Adrenal gland (tissue), 9 donors: ENCODE measurements at regions not wholly inside any gene's neighbourhood (a gene's known extent, or its start where the extent isn't known, plus 50 kb on each side); places are given as distances from the start of the nearest gene placed in this dataset.
"Not testable (repeated sequence)": the region's sequence is repeated elsewhere in the genome, so short reads cannot be mapped to it uniquely, and the experiment has no call there.

Experiments used
- DNase-seq, 7 donors: peaks; one replicate each; pipeline ENCODE4 v3.0.0-alpha.2; 2019 to 2020
- H3K27ac ChIP-seq, 5 donors: fragments of 200-600 bp; sonication (generic) in 4 of 5; 1 replicate in 3 of 5; 2 replicates in 2 of 5; pipeline versions ENCODE4 v1.5.1 to v1.8.0; 2016 to 2020; ENCODE audit warnings: mild to moderate bottlenecking in 1 of 5
- H3K27me3 ChIP-seq: fragments of 200-600 bp; 2 replicates; pipeline ENCODE4 v1.8.0; 2021
- H3K36me3 ChIP-seq, 2 donors: fragments of 200-600 bp; replicated peaks in 1 of 2; 1 replicate in 1 of 2; 2 replicates in 1 of 2; pipeline versions ENCODE4 v1.5.1 to v1.8.0; 2018 to 2022
- H3K4me1 ChIP-seq, 2 donors: fragments of 200-600 bp; replicated peaks in 1 of 2; 1 replicate in 1 of 2; 2 replicates in 1 of 2; pipeline versions ENCODE4 v1.5.1 to v1.8.0; 2018 to 2021
- H3K4me3 ChIP-seq, 4 donors: fragments of 200-600 bp; sonication (generic) in 3 of 4; one replicate each; pipeline ENCODE4 v1.5.1; 2016 to 2018
- H3K9me3 ChIP-seq, 3 donors: fragments of 200-600 bp; sonication (generic) in 1 of 3; replicated peaks in 1 of 3; 1 replicate in 2 of 3; 2 replicates in 1 of 3; pipeline versions ENCODE4 v1.5.1 to v1.8.0; 2016 to 2021
- CTCF ChIP-seq, 6 experiments: fragments of 450-650 bp in 4 of 6; fragments of 200-600 bp in 2 of 6; sonication (generic) in 1 of 6; IDR thresholded peaks; 1 replicate in 5 of 6; 2 replicates in 1 of 6; pipeline versions ENCODE4 v1.5.1 to v1.8.0; 2016 to 2021; ENCODE audit warnings: antibody characterized with exemption in 6 of 6, mild to moderate bottlenecking in 2 of 6, moderate library complexity in 1 of 6
- POLR2A ChIP-seq, 2 donors: fragments of 450-650 bp; IDR thresholded peaks; one replicate each; pipeline ENCODE4 v1.6.1; 2017; ENCODE audit warnings: antibody characterized with exemption in 2 of 2, mild to moderate bottlenecking in 2 of 2, moderate library complexity in 1 of 2
- WGBS, 4 donors: extraction: QIAGEN DNeasy Blood & Tissue Kit in 2 of 4; methylation state at CpG; one replicate each; pipeline versions ENCODE4 v1.1.5 to v1.1.7; 2013 to 2017; 5-methylcytosine and 5-hydroxymethylcytosine counted together
- intact Hi-C, 2 donors: fragments of 100-400 bp; cut with DNase I; formaldehyde crosslinking; loops; one replicate each; pipeline versions ENCODE4 v1.14.1 to v1.15.0; 2022 to 2023
- donor health status: healthy with polysubstance abuse.
- donor health status: Bipolar disorder and iron deficiency.
- donor health status: DM: yes; HTN: yes; CAD: no.
- donor health status: DM: no; HTN: no; CAD: no.
- donor health status: DM: no; HTN: no; CAD: no.

- no peak for DNase-seq
- H3K27ac ChIP-seq, result no peak overlapping the region
- no peaks in the 10 kb centered on the region for H3K4me1 ChIP-seq
- intact Hi-C loops, result no loop called here
- H3K9me3 ChIP-seq, result no peaks in the 10 kb centered on the region
- 65 to 73% (median 70%) methylated on average over 7 of the region's 7 CpGs for WGBS, 4 donors
- TF ChIP-seq POLR2A (IDR thresholded peaks at IDR 0.05) (no peak), CTCF (IDR thresholded peaks at IDR 0.05) (no peak)
- H3K36me3 ChIP-seq, result no peaks in the 10 kb centered on the region
- H3K27me3 ChIP-seq, result no peaks in the 10 kb centered on the region
- H3K4me3 ChIP-seq, result no peak overlapping the region
Observed at GRCh38 chr1:105087506-105087905, 1337.8 kb downstream of the AMY1C start.

- 71 to 83% (median 77%) methylated on average over 1 of the region's 1 CpG for WGBS, 4 donors
- DNase-seq, result no peak
- no peak for TF ChIP-seq CTCF (IDR thresholded peaks at IDR 0.05)
- no peak for TF ChIP-seq POLR2A (IDR thresholded peaks at IDR 0.05)
- Histone ChIP-seq H3K36me3 (no peaks in the 10 kb centered on the region), H3K27me3 (no peaks in the 10 kb centered on the region), H3K4me1 (no peaks in the 10 kb centered on the region), H3K9me3 (no peaks in the 10 kb centered on the region), H3K4me3 (no peak overlapping the region), H3K27ac (no peak overlapping the region)
- intact Hi-C loops, result no loop called here
Observed at GRCh38 chr1:105088166-105088565, 1338.5 kb downstream of the AMY1C start.

GRCh38 chr1:105093893-105094292, 1344.2 kb downstream of the AMY1C start:
- H3K9me3 ChIP-seq, H3K27me3 ChIP-seq, H3K27ac ChIP-seq, H3K4me3 ChIP-seq, H3K4me1 ChIP-seq, DNase-seq, H3K36me3 ChIP-seq, intact Hi-C loops: not testable (repeated sequence)
- 90 to 100% (median 95%) methylated on average over 1 of the region's 1 CpG for WGBS, 4 donors

- H3K4me1 ChIP-seq, result no peaks in the 10 kb centered on the region
- H3K36me3 ChIP-seq, result no peaks in the 10 kb centered on the region
- DNase-seq, result no peak
- intact Hi-C loops, result no loop called here
- H3K27me3 ChIP-seq, result no peaks in the 10 kb centered on the region
- 47 to 76% (median 61%) methylated on average over 1 of the region's 1 CpG for WGBS, 4 donors
- no peak overlapping the region for H3K4me3 ChIP-seq
- H3K9me3 ChIP-seq, result no peaks in the 10 kb centered on the region
- H3K27ac ChIP-seq, result no peak overlapping the region
- no peak for TF ChIP-seq POLR2A (IDR thresholded peaks at IDR 0.05)
- no peak for TF ChIP-seq CTCF (IDR thresholded peaks at IDR 0.05)
Observed at GRCh38 chr1:105100102-105100501, 1350.4 kb downstream of the AMY1C start.

GRCh38 chr1:105101261-105101660, 1351.6 kb downstream of the AMY1C start:
- 41 to 50% (median 49%) methylated on average over 3 of the region's 3 CpGs for WGBS, 4 donors
- H3K4me1 ChIP-seq, result no peaks in the 10 kb centered on the region
- H3K27me3 ChIP-seq, result no peaks in the 10 kb centered on the region
- no peak for DNase-seq
- H3K4me3 ChIP-seq, result no peak overlapping the region
- H3K36me3 ChIP-seq, result no peaks in the 10 kb centered on the region
- intact Hi-C loops, result no loop called here
- no peak overlapping the region for H3K27ac ChIP-seq
- no peaks in the 10 kb centered on the region for H3K9me3 ChIP-seq
- no peak for TF ChIP-seq POLR2A (IDR thresholded peaks at IDR 0.05)
- no peak for TF ChIP-seq CTCF (IDR thresholded peaks at IDR 0.05)
